Transverse colon (tissue), 4 donors: ENCODE measurements at regions not wholly inside any gene's neighbourhood (a gene's known extent, or its start where the extent isn't known, plus 50 kb on each side); places are given as distances from the start of the nearest gene placed in this dataset.

ENCODE experiments used
- DNase-seq: peaks from one replicate; pipeline ENCODE4 v3.0.0-alpha.2; 2019
- H3K27ac ChIP-seq, 4 donors: fragments of 200-600 bp; sonication (generic); 2 replicates each; pipeline ENCODE4 v1.5.1; 2016 to 2018; ENCODE audit warnings: inconsistent platforms in 4 of 4
- H3K27me3 ChIP-seq: fragments of 200-600 bp; sonication (generic); 2 replicates; pipeline ENCODE4 v1.5.1; 2017; ENCODE audit warnings: inconsistent platforms
- H3K36me3 ChIP-seq, 4 donors: fragments of 200-600 bp; sonication (generic); 2 replicates each; pipeline ENCODE4 v1.5.1; 2017 to 2019; ENCODE audit warnings: inconsistent platforms in 4 of 4
- H3K4me1 ChIP-seq, 4 donors: fragments of 200-600 bp; sonication (generic); 2 replicates each; pipeline ENCODE4 v1.5.1; 2017 to 2020; ENCODE audit warnings: inconsistent platforms in 4 of 4
- H3K4me3 ChIP-seq, 4 donors: fragments of 200-600 bp; sonication (generic); 1 replicate in 1 of 4; 2 replicates in 3 of 4; pipeline versions ENCODE4 v1.5.1 to v1.6.1; 2017 to 2019; ENCODE audit warnings: inconsistent platforms in 4 of 4
- H3K9me3 ChIP-seq, 2 donors: fragments of 200-600 bp; sonication (generic); 2 replicates each; pipeline ENCODE4 v1.5.1; 2017 to 2019; ENCODE audit warnings: inconsistent platforms in 2 of 2
- CTCF ChIP-seq, 5 experiments: fragments of 200-600 bp in 3 of 5; fragments of 450-650 bp in 2 of 5; sonication (generic) in 3 of 5; IDR thresholded peaks; 1 replicate in 2 of 5; 2 replicates in 3 of 5; pipeline ENCODE4 v1.5.1; 2016 to 2017; ENCODE audit warnings: antibody characterized with exemption in 5 of 5, inconsistent platforms in 3 of 5, mild to moderate bottlenecking in 2 of 5, moderate library complexity in 1 of 5
- EP300 ChIP-seq: sonication (generic); formaldehyde crosslinking; IDR thresholded peaks from one replicate; pipeline ENCODE4 v1.6.1; 2017; ENCODE audit warnings: antibody characterized with exemption, low read depth
- POLR2A ChIP-seq: fragments of 450-650 bp; IDR thresholded peaks from one replicate; pipeline ENCODE4 v1.6.1; 2016; ENCODE audit warnings: antibody characterized with exemption, mild to moderate bottlenecking, moderate library complexity
- POLR2AphosphoS5 ChIP-seq, 3 donors: sonication (generic); formaldehyde crosslinking; IDR thresholded peaks; one replicate each; pipeline ENCODE4 v1.6.1; 2016; ENCODE audit warnings: antibody characterized with exemption in 3 of 3
- WGBS, 2 donors: methylation state at CpG; one replicate each; pipeline ENCODE4 v1.1.5; 2018; ENCODE audit warnings: low coverage in 1 of 2; 5-methylcytosine and 5-hydroxymethylcytosine counted together
- in situ Hi-C, 4 donors: fragments of 200-750 bp; cut with MboI; loops; one replicate each; pipeline versions ENCODE4 v1.15.0 to v1.15.1; 2017; ENCODE audit warnings: low sequenced_read_pairs in 3 of 4, low pct_ligation_motif_present in 1 of 4, low pct_unique_long_range_greater_than_20kb in 1 of 4
- intact Hi-C: fragments of 100-400 bp; cut with DNase I; formaldehyde crosslinking; loops from one replicate; pipeline ENCODE4 v1.15.1; 2023; ENCODE audit warnings: low total_unique reads

GRCh38 chr10:111725050-111725449 is 458.5 kb downstream of the GPAM start:
- Histone ChIP-seq H3K27ac (no peak overlapping the region), H3K4me3 (no peak overlapping the region), H3K4me1 (no peaks in the 10 kb centered on the region), H3K27me3 (no peaks in the 10 kb centered on the region), H3K9me3 (no peaks in the 10 kb centered on the region), H3K36me3 (no peaks in the 10 kb centered on the region)
- no peak for DNase-seq
- intact Hi-C loops = no loop called here
- TF ChIP-seq POLR2AphosphoS5 (IDR thresholded peaks at IDR 0.05) (no peak), CTCF (IDR thresholded peaks at IDR 0.05) (no peak), EP300 (no peak), POLR2A (no peak)
- in situ Hi-C loops = no loop called here

GRCh38 chr10:111732166-111732785 is 451.3 kb downstream of the GPAM start:
- no peaks in the 10 kb centered on the region for H3K4me1 ChIP-seq
- 52 to 100% methylated on average over 1 of the region's 1 CpG for WGBS, 2 donors
- TF ChIP-seq POLR2AphosphoS5 (IDR thresholded peaks at IDR 0.05) (no peak), CTCF (IDR thresholded peaks at IDR 0.05) (no peak), EP300 (no peak), POLR2A (no peak)
- no peaks in the 10 kb centered on the region for H3K27me3 ChIP-seq
- no peaks in the 10 kb centered on the region for H3K9me3 ChIP-seq
- in situ Hi-C loops (no loop called here), intact Hi-C loops (no loop called here)
- DNase-seq = no peak
- H3K4me3 ChIP-seq = no peak overlapping the region
- no peaks in the 10 kb centered on the region for H3K36me3 ChIP-seq
- H3K27ac ChIP-seq = no peak overlapping the region

- H3K9me3 ChIP-seq = no peaks in the 10 kb centered on the region
- no peak overlapping the region for H3K4me3 ChIP-seq
- in situ Hi-C loops = no loop called here
- no peaks in the 10 kb centered on the region for H3K36me3 ChIP-seq
- H3K27ac ChIP-seq = no peak overlapping the region
- no peak for TF ChIP-seq POLR2A
- TF ChIP-seq POLR2AphosphoS5 (IDR thresholded peaks at IDR 0.05) = no peak
- TF ChIP-seq CTCF (IDR thresholded peaks at IDR 0.05) = no peak
- no peak for TF ChIP-seq EP300
- H3K4me1 ChIP-seq = no peaks in the 10 kb centered on the region
- WGBS, 2 donors = 48 to 80% methylated on average over 4 to 6 of the region's 6 CpGs
- intact Hi-C loops = no loop called here
- no peaks in the 10 kb centered on the region for H3K27me3 ChIP-seq
- DNase-seq = no peak
Measured at GRCh38 chr10:111739125-111739873, 444.3 kb downstream of the GPAM start.

DNA sequence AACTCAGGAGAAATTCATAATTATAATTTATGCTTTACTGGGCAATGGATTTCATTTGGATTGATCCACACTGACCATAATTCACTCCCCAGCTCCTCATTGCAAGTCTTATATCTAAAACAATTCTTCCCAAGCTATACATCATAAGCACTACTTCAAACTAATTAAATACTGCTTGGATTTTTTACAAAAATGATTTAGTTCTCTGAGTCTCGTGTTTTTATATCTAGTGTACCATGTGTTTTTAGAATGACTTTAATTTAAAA is 443.8 kb downstream of the GPAM start:
- H3K4me3 ChIP-seq = no peak overlapping the region
- TF ChIP-seq EP300 (no peak), POLR2A (no peak), CTCF (IDR thresholded peaks at IDR 0.05) (no peak), POLR2AphosphoS5 (IDR thresholded peaks at IDR 0.05) (no peak)
- no peak overlapping the region for H3K27ac ChIP-seq
- H3K4me1 ChIP-seq = no peaks in the 10 kb centered on the region
- in situ Hi-C loops (no loop called here), intact Hi-C loops (no loop called here)
- H3K27me3 ChIP-seq = no peaks in the 10 kb centered on the region
- H3K36me3 ChIP-seq = no peaks in the 10 kb centered on the region
- 65 to 71% methylated on average over 1 of the region's 1 CpG for WGBS, 2 donors
- H3K9me3 ChIP-seq = no peaks in the 10 kb centered on the region
- no peak for DNase-seq
